B cell (primary cell): ENCODE measurements at regions not wholly inside any gene's neighbourhood (a gene's known extent, or its start where the extent isn't known, plus 50 kb on each side); places are given as distances from the start of the nearest gene placed in this dataset.

Source experiments
- ATAC-seq: fragments of 200-7000 bp; cut with Tn5 transposase; one replicate; pipeline ENCODE4 v1.10.0; 2021; ENCODE audit warnings: low read depth, mild to moderate bottlenecking, moderate number of reproducible peaks, moderate library complexity
- CTCF ChIA-PET: fragments of 350-600 bp; sonication (Branson Sonifier 250); formaldehyde crosslinking; loops from one replicate; lab custom pipeline; 2021; ENCODE audit warnings: antibody characterized with exemption, inconsistent platforms; lab: Charles Lee
- POLR2A ChIA-PET: fragments of 350-600 bp; sonication (Branson Sonifier 250); formaldehyde crosslinking; loops from one replicate; lab custom pipeline; 2021; ENCODE audit warnings: antibody characterized with exemption; lab: Charles Lee
- DNase-seq: peaks from one replicate; pipeline ENCODE4 v3.0.0; 2013
- H2AFZ ChIP-seq: 2 replicates; pipeline ENCODE4 v1.6.1; 2012; ENCODE audit warnings: mild to moderate bottlenecking, low read depth, low read length; ENCODE audit not compliant: insufficient read depth, poor library complexity, severe bottlenecking
- H3K27ac ChIP-seq, 2 donors: 1 replicate in 1 of 2; 2 replicates in 1 of 2; pipeline ENCODE4 v1.5.1; 2012 to 2013; ENCODE audit warnings: low read length in 2 of 2, mild to moderate bottlenecking in 2 of 2, moderate library complexity in 1 of 2
- H3K27me3 ChIP-seq, 4 experiments: fragments of 200-600 bp in 1 of 4; sonication (generic) in 1 of 4; replicated peaks in 1 of 4; 1 replicate in 2 of 4; 2 replicates in 2 of 4; pipeline versions ENCODE4 v1.6.1 to v1.7.0; 2013 to 2016; ENCODE audit warnings: low read length in 3 of 4, mild to moderate bottlenecking in 2 of 4, mixed read lengths in 1 of 4, moderate library complexity in 1 of 4; ENCODE audit not compliant: insufficient read depth in 4 of 4, control insufficient read depth in 3 of 4; ENCODE audit errors: control extremely low read depth in 1 of 4
- H3K36me3 ChIP-seq, 2 experiments: replicated peaks in 1 of 2; 1 replicate in 1 of 2; 2 replicates in 1 of 2; pipeline versions ENCODE4 v1.6.1 to v1.7.1; 2013; ENCODE audit warnings: low read length in 1 of 2; ENCODE audit not compliant: insufficient read depth in 2 of 2, control insufficient read depth in 1 of 2; ENCODE audit errors: control extremely low read depth in 1 of 2, extremely low read depth in 1 of 2
- H3K4me1 ChIP-seq, 2 donors: fragments of 200-600 bp in 1 of 2; sonication (generic) in 1 of 2; 1 replicate in 1 of 2; 2 replicates in 1 of 2; pipeline versions ENCODE4 v1.5.1 to v1.6.1; 2013 to 2017; ENCODE audit warnings: low read length in 2 of 2; ENCODE audit not compliant: control insufficient read depth in 2 of 2, insufficient read depth in 2 of 2
- H3K4me2 ChIP-seq: replicated peaks from 2 replicates; pipeline ENCODE3; 2012; ENCODE audit warnings: mild to moderate bottlenecking, low read depth, low read length; ENCODE audit not compliant: poor library complexity, severe bottlenecking
- H3K4me3 ChIP-seq, 5 experiments: fragments of 200-600 bp in 1 of 5; sonication (generic) in 1 of 5; 1 replicate in 3 of 5; 2 replicates in 2 of 5; pipeline versions ENCODE4 v1.5.1 to v1.7.0; 2011 to 2016; ENCODE audit warnings: low read length in 4 of 5, mild to moderate bottlenecking in 4 of 5, low read depth in 2 of 5, control low read depth in 1 of 5, moderate library complexity in 1 of 5; ENCODE audit not compliant: insufficient read depth in 1 of 5; ENCODE audit errors: control extremely low read depth in 1 of 5, extremely low read depth in 1 of 5
- H3K79me2 ChIP-seq: fragments of 200-600 bp; sonication (generic); one replicate; pipeline ENCODE4 v1.6.0; 2016; ENCODE audit warnings: low read length; ENCODE audit not compliant: control insufficient read depth, insufficient read depth
- H3K9ac ChIP-seq: fragments of 200-600 bp; sonication (generic); 2 replicates; pipeline ENCODE4 v1.6.1; 2017; ENCODE audit warnings: mild to moderate bottlenecking, low read length, moderate library complexity
- H3K9me3 ChIP-seq, 3 donors: one replicate each; pipeline versions ENCODE4 v1.6.1 to v1.7.1; 2013; ENCODE audit warnings: low read length in 2 of 3; ENCODE audit not compliant: control insufficient read depth in 2 of 3, insufficient read depth in 1 of 3; ENCODE audit errors: control extremely low read depth in 1 of 3
- H4K20me1 ChIP-seq: 2 replicates; pipeline ENCODE4 v1.6.0; 2012; ENCODE audit warnings: mild to moderate bottlenecking, low read length; ENCODE audit not compliant: insufficient read depth, control insufficient read depth, poor library complexity, severe bottlenecking
- H3K27ac Mint-ChIP-seq: one replicate; pipeline ENCODE4 v1.8.0; 2021; ENCODE audit warnings: mixed read lengths
- H3K27me3 Mint-ChIP-seq: one replicate; pipeline ENCODE4 v1.8.0; 2021; ENCODE audit warnings: mixed read lengths
- H3K4me1 Mint-ChIP-seq: one replicate; pipeline ENCODE4 v1.8.0; 2021; ENCODE audit warnings: mixed read lengths
- H3K4me3 Mint-ChIP-seq: one replicate; pipeline ENCODE4 v1.8.0; 2021; ENCODE audit warnings: mixed read lengths
- H3K9me3 Mint-ChIP-seq: one replicate; pipeline ENCODE4 v1.8.0; 2022; ENCODE audit warnings: mixed read lengths; ENCODE audit not compliant: insufficient read depth
- CTCF ChIP-seq: fragments of 200-600 bp; IDR thresholded peaks from one replicate; pipeline ENCODE4 v1.8.0; 2022; ENCODE audit warnings: antibody characterized with exemption, mild to moderate bottlenecking
- EZH2 ChIP-seq: IDR thresholded peaks from 2 replicates; pipeline ENCODE4 v1.6.1; 2012; ENCODE audit warnings: borderline replicate concordance, low read depth, mild to moderate bottlenecking, moderate library complexity, low read length; ENCODE audit not compliant: insufficient read depth, poor library complexity, severe bottlenecking
- WGBS: methylation state at CpG from one replicate; pipeline ENCODE4 v1.1.5; 2013; ENCODE audit warnings: missing lambda C conversion rate; ENCODE audit not compliant: insufficient coverage; 5-methylcytosine and 5-hydroxymethylcytosine counted together
- intact Hi-C: fragments of 100-400 bp; cut with micrococcal nuclease; formaldehyde crosslinking; loops from one replicate; pipeline ENCODE4 v1.10.0; 2022

GRCh38 chr20:48564982-48565539, 262.7 kb downstream of the PREX1 start:
- 84% methylated on average over 5 of the region's 8 CpGs for WGBS
- H3K36me3 ChIP-seq, result no peaks in the 10 kb centered on the region
- intact Hi-C loops, result no loop called here

More at GRCh38 chr20:48564982-48565539, 262.7 kb downstream of the PREX1 start:
- TF ChIP-seq CTCF (no peak), EZH2 (no peak)
- H3K9me3 ChIP-seq, result peaks cover 0 to 22% (median 1%) of the 10 kb centered on the region in 3 donors
- H3K27ac ChIP-seq, result no peak overlapping the region
- H3K4me2 ChIP-seq, result no peak overlapping the region
- ChIA-PET CTCF (no interaction called here), POLR2A (no interaction called here)
- H3K4me1 Mint-ChIP-seq, result no peaks in the 10 kb centered on the region
- H3K4me3 Mint-ChIP-seq, result no peak overlapping the region
- H3K4me3 ChIP-seq, result no peak overlapping the region
- no peak overlapping the region for H2AFZ ChIP-seq
- peaks cover 0 to 4% (median 0%) of the 10 kb centered on the region in 4 experiments for H3K27me3 ChIP-seq
- no peak overlapping the region for H3K9ac ChIP-seq
- H3K9me3 Mint-ChIP-seq, result peaks cover 2% of the 10 kb centered on the region
- no peak for DNase-seq
- no peaks in the 10 kb centered on the region for H3K4me1 ChIP-seq
- H3K79me2 ChIP-seq, result no peaks in the 10 kb centered on the region
- no peaks in the 10 kb centered on the region for H4K20me1 ChIP-seq
- H3K27me3 Mint-ChIP-seq, result peaks cover 9% of the 10 kb centered on the region
- no peak overlapping the region for H3K27ac Mint-ChIP-seq
- no peak for ATAC-seq
